Gastroesophageal sphincter (tissue), 3 donors: ENCODE measurements at regions not wholly inside any gene's neighbourhood (a gene's known extent, or its start where the extent isn't known, plus 50 kb on each side); places are given as distances from the start of the nearest gene placed in this dataset.

Experiments
- EP300 ChIP-seq: sonication (generic); formaldehyde crosslinking; IDR thresholded peaks from one replicate; pipeline ENCODE4 v1.6.1; 2017; ENCODE audit warnings: antibody characterized with exemption, mild to moderate bottlenecking
- POLR2A ChIP-seq, 2 donors: fragments of 450-650 bp; IDR thresholded peaks; one replicate each; pipeline ENCODE4 v1.6.1; 2017; ENCODE audit warnings: antibody characterized with exemption in 2 of 2, mild to moderate bottlenecking in 2 of 2, moderate library complexity in 1 of 2
- TF ChIP-seq, protein P1 (sequence below), 4 experiments: fragments of 200-600 bp in 2 of 4; fragments of 450-650 bp in 2 of 4; sonication (generic) in 1 of 4; IDR thresholded peaks; one replicate each; pipeline ENCODE4 v1.5.1; 2017 to 2019; ENCODE audit warnings: antibody characterized with exemption in 4 of 4, mild to moderate bottlenecking in 2 of 4, moderate library complexity in 2 of 4

DNA sequence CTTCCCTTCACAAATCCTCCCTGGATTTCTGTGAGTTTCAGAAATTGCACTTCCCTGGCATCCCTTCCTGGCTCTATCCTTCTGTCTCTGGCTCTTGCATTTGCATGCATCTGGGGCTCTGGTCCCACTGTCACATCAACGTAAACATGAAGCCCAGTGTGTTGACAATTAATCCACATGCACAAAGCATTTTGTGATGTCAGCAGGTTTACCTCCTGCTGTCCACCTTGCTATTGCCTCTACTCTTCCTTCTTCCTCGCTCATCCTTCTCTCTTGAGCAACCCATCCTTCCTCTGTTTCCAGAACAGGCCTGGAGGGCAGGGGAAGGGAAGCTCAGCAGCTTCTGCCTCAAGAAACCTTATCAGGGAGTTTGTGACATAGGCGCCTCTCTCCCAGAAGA lies 111.7 kb upstream of the ATP5MC3 start:
- TF ChIP-seq, protein P1, sequence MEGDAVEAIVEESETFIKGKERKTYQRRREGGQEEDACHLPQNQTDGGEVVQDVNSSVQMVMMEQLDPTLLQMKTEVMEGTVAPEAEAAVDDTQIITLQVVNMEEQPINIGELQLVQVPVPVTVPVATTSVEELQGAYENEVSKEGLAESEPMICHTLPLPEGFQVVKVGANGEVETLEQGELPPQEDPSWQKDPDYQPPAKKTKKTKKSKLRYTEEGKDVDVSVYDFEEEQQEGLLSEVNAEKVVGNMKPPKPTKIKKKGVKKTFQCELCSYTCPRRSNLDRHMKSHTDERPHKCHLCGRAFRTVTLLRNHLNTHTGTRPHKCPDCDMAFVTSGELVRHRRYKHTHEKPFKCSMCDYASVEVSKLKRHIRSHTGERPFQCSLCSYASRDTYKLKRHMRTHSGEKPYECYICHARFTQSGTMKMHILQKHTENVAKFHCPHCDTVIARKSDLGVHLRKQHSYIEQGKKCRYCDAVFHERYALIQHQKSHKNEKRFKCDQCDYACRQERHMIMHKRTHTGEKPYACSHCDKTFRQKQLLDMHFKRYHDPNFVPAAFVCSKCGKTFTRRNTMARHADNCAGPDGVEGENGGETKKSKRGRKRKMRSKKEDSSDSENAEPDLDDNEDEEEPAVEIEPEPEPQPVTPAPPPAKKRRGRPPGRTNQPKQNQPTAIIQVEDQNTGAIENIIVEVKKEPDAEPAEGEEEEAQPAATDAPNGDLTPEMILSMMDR (IDR thresholded peaks at IDR 0.05): no peak
- no peak for TF ChIP-seq POLR2A (IDR thresholded peaks at IDR 0.05)
- no peak for TF ChIP-seq EP300
